ENCODE measurements at regions not wholly inside any gene's neighbourhood (a gene's known extent, or its start where the extent isn't known, plus 50 kb on each side); places are given as distances from the start of the nearest gene placed in this dataset.
"Not testable (repeated sequence)": the region's sequence is repeated elsewhere in the genome, so short reads cannot be mapped to it uniquely, and the experiment has no call there.

DNA sequence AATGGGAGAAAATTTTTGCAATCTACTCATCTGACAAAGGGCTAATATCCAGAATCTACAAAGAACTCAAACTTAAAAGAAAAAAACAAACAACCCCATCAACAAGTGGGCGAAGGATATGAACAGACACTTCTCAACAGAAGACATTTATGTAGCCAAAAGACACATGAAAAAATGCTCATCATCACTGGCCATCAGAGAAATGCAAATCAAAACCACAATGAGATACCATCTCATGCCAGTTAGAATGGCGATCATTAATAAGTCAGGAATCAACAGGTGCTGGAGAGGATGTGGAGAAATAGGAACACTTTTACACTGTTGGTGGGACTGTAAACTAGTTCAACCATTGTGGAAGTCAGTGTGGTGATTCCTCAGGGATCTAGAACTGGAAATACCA lies 187.7 kb upstream of the ARHGEF26 start:
- TF ChIP-seq, protein P1, sequence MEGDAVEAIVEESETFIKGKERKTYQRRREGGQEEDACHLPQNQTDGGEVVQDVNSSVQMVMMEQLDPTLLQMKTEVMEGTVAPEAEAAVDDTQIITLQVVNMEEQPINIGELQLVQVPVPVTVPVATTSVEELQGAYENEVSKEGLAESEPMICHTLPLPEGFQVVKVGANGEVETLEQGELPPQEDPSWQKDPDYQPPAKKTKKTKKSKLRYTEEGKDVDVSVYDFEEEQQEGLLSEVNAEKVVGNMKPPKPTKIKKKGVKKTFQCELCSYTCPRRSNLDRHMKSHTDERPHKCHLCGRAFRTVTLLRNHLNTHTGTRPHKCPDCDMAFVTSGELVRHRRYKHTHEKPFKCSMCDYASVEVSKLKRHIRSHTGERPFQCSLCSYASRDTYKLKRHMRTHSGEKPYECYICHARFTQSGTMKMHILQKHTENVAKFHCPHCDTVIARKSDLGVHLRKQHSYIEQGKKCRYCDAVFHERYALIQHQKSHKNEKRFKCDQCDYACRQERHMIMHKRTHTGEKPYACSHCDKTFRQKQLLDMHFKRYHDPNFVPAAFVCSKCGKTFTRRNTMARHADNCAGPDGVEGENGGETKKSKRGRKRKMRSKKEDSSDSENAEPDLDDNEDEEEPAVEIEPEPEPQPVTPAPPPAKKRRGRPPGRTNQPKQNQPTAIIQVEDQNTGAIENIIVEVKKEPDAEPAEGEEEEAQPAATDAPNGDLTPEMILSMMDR (IDR thresholded peaks at IDR 0.05) = not testable (repeated sequence)
- TF ChIP-seq, protein P2, sequence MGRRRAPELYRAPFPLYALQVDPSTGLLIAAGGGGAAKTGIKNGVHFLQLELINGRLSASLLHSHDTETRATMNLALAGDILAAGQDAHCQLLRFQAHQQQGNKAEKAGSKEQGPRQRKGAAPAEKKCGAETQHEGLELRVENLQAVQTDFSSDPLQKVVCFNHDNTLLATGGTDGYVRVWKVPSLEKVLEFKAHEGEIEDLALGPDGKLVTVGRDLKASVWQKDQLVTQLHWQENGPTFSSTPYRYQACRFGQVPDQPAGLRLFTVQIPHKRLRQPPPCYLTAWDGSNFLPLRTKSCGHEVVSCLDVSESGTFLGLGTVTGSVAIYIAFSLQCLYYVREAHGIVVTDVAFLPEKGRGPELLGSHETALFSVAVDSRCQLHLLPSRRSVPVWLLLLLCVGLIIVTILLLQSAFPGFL (CRISPR knock-in tag; IDR thresholded peaks at IDR 0.05; ENCODE audit: borderline replicate concordance) = not testable (repeated sequence)
- TF ChIP-seq JUN, HMGA2 (CRISPR knock-in tag; IDR thresholded peaks at IDR 0.05): not testable (repeated sequence)

Measured in WTC11 (cell line).